ENCODE measurements at regions not wholly inside any gene's neighbourhood (a gene's known extent, or its start where the extent isn't known, plus 50 kb on each side); places are given as distances from the start of the nearest gene placed in this dataset.

DNA sequence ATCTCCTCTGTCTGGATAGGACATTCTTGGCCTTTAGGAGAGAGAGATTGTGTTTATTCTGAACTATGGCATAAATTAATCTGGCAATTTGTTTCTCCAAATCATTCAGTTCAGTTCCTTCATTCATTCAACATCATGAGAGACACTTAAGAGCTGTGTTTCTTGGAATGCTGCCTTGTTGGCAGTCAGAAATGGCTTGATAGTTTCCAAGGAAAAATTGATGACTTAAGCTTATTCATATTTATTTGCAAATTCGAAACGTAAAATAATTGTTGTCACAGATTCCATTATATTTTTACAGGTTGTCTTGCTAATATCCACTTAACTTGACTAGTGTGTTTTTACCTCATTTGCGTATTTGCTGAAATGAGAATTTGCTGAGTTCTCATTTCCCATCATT is 393.0 kb downstream of the C12orf75 start:
- DNase-seq = no peak
- no peak overlapping the region for H3K27ac ChIP-seq
- H3K4me1 ChIP-seq = no peaks in the 10 kb centered on the region
- no peaks in the 10 kb centered on the region for H3K36me3 ChIP-seq
- no peaks in the 10 kb centered on the region for H3K9me3 ChIP-seq
- H3K4me3 ChIP-seq = no peak overlapping the region
- no peaks in the 10 kb centered on the region for H3K27me3 ChIP-seq
- ATAC-seq = no peak
- intact Hi-C loops (cut with DNase I) = no loop called here
- TF ChIP-seq, protein P1, sequence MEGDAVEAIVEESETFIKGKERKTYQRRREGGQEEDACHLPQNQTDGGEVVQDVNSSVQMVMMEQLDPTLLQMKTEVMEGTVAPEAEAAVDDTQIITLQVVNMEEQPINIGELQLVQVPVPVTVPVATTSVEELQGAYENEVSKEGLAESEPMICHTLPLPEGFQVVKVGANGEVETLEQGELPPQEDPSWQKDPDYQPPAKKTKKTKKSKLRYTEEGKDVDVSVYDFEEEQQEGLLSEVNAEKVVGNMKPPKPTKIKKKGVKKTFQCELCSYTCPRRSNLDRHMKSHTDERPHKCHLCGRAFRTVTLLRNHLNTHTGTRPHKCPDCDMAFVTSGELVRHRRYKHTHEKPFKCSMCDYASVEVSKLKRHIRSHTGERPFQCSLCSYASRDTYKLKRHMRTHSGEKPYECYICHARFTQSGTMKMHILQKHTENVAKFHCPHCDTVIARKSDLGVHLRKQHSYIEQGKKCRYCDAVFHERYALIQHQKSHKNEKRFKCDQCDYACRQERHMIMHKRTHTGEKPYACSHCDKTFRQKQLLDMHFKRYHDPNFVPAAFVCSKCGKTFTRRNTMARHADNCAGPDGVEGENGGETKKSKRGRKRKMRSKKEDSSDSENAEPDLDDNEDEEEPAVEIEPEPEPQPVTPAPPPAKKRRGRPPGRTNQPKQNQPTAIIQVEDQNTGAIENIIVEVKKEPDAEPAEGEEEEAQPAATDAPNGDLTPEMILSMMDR (IDR thresholded peaks at IDR 0.05) = no peak

DNA sequence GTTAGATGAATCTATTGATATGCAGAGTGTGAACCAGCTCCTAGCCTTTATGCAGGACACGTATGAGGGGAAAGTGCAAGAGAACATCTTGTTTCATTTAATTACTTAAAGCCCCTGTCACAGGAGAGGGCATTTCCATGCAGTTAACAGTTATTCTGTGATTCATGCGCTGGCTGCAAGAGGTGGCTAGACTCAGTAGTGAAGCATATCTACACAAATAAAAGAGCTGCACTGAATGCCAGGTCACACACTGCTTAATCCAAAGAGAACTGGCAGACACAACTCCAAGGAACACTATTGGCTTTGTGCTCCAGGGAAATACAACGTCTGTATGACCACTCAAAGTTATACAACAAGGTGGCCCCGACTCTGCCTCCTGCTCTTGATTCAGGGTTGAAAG is 394.1 kb downstream of the C12orf75 start:
- Histone ChIP-seq H3K27ac (no peak overlapping the region), H3K4me1 (no peaks in the 10 kb centered on the region), H3K36me3 (no peaks in the 10 kb centered on the region), H3K27me3 (no peaks in the 10 kb centered on the region), H3K4me3 (no peak overlapping the region), H3K9me3 (no peaks in the 10 kb centered on the region)
- intact Hi-C loops (cut with DNase I) = no loop called here
- no peak for ATAC-seq
- no peak for DNase-seq
- TF ChIP-seq, protein P1 (IDR thresholded peaks at IDR 0.05) = no peak

DNA sequence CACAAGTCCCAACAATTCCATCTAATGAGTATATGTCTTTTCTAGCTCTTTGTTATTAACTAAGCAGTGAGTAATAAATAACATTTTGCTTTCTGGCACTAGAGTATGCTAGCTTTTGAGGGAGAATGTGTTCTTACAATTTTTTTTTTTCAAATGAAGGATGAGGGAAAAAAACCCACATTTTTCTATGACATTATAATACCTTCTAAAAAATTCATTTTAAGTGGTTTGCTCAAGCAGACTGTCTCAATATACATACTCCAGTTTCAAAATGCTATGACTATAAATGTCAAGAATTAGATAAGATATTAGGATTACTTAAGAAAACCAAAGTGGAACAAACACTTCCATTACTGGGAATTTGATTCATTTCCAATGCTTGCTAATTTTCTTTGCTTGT is 394.6 kb downstream of the C12orf75 start:
- H3K4me3 ChIP-seq = no peak overlapping the region
- intact Hi-C loops (cut with DNase I) = no loop called here
- H3K36me3 ChIP-seq = no peaks in the 10 kb centered on the region
- no peaks in the 10 kb centered on the region for H3K27me3 ChIP-seq
- no peaks in the 10 kb centered on the region for H3K4me1 ChIP-seq
- no peak for DNase-seq
- H3K27ac ChIP-seq = no peak overlapping the region
- ATAC-seq = no peak
- no peaks in the 10 kb centered on the region for H3K9me3 ChIP-seq
- TF ChIP-seq, protein P1 (IDR thresholded peaks at IDR 0.05) = no peak

DNA sequence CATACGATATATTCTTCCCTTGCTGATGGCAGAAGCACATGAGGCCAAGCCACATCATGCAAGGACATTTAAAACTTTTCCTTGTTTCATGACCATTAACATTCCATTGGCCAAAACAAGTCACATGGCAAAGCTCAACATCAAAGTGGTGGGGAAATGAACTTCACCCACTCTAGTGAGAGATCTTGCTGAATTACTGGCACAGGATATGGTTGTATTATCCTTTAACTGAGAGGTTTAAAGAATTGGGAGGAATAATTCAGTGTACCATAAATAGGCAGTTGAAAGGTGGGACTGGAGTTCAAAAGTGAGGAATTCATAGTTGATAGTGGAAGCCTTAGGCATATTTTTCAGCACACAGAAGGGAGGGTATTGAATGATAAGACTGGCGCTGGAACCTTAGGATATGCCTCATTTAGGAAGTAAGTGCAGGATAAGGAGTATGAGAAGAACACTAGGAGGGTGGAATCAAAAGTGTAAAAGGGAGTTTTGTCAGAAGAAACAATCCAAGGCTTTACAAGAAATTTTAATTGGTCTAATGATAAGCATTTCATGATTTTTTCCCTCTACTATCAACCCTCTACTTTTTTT is 398.8 kb downstream of the C12orf75 start:
- TF ChIP-seq, protein P1 (IDR thresholded peaks at IDR 0.05) = no peak

DNA sequence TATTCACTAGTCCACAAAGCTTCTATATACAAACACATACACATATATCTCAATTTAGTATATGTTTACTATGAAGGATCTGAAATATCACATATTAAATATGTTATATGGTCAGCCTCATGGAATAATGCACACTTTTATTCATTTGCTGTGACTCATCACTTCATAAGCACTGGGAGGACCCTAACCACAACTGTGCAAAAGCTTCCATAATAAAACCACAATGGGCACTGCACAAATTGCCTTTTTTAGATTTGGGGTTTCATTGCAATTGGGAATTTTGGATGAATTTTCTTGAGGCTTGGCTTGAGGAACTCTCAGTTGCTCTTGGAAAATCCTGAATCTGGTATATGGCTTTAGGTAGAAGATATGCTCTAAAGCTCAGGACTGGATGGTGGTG is 399.4 kb downstream of the C12orf75 start:
- Histone ChIP-seq H3K4me3 (no peak overlapping the region), H3K4me1 (no peaks in the 10 kb centered on the region), H3K27ac (no peak overlapping the region), H3K9me3 (no peaks in the 10 kb centered on the region), H3K36me3 (no peaks in the 10 kb centered on the region), H3K27me3 (no peaks in the 10 kb centered on the region)
- intact Hi-C loops (cut with DNase I) = no loop called here
- TF ChIP-seq, protein P1 (IDR thresholded peaks at IDR 0.05) = no peak
- DNase-seq (no peak), ATAC-seq (no peak)

More for the DNA sequence above, 398.8 kb downstream of the C12orf75 start:
- ATAC-seq = no peak
- H3K9me3 ChIP-seq = no peaks in the 10 kb centered on the region
- no peaks in the 10 kb centered on the region for H3K27me3 ChIP-seq
- H3K4me3 ChIP-seq = no peak overlapping the region
- H3K4me1 ChIP-seq = no peaks in the 10 kb centered on the region
- intact Hi-C loops (cut with DNase I) = no loop called here
- no peak for DNase-seq
- H3K27ac ChIP-seq = no peak overlapping the region
- no peaks in the 10 kb centered on the region for H3K36me3 ChIP-seq

DNA sequence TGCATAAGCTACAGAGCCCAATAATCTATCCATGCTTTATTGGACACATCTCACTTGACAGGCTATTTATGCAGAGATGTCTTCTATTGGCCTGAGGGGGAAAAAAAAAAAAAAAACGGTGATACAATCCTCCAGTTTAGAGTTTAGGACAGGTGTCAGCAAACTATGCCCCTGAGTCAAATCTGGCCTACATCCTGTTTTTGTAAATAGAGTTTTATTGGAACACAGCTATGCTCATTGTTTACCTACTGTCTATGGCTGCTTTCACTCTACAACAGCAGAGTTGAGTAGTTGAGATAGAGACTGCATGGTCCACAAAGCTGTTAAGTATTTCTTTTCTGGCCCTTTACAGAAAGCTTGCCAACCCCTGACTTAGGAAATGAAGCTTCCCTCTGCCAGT is 403.1 kb downstream of the C12orf75 start:
- no peak overlapping the region for H3K4me3 ChIP-seq
- intact Hi-C loops (cut with DNase I) = no loop called here
- TF ChIP-seq, protein P1 (IDR thresholded peaks at IDR 0.05) = no peak
- no peaks in the 10 kb centered on the region for H3K9me3 ChIP-seq
- no peaks in the 10 kb centered on the region for H3K4me1 ChIP-seq
- ATAC-seq = no peak
- H3K27ac ChIP-seq = no peak overlapping the region
- no peaks in the 10 kb centered on the region for H3K27me3 ChIP-seq
- no peaks in the 10 kb centered on the region for H3K36me3 ChIP-seq
- no peak for DNase-seq
